SK-N-SH (cell line): ENCODE measurements at regions not wholly inside any gene's neighbourhood (a gene's known extent, or its start where the extent isn't known, plus 50 kb on each side); places are given as distances from the start of the nearest gene placed in this dataset.

Experiments
- CTCF ChIA-PET: fragments of 300-600, 350-600 bp; formaldehyde crosslinking; extraction: SDS; loops from one replicate; lab custom pipeline; 2021; lab: Yijun Ruan, JAX
- POLR2A ChIA-PET: fragments of 350-600 bp; sonication (Branson Sonifier 250); formaldehyde crosslinking; extraction: SDS; loops from one replicate; lab custom pipeline; 2020; ENCODE audit warnings: antibody characterized with exemption, inconsistent platforms; lab: Yijun Ruan, JAX
- DNase-seq: peaks from one replicate; pipeline ENCODE4 v3.0.0; 2012
- H2AFZ ChIP-seq: fragments of 200-600 bp; sonication (generic); 2 replicates; pipeline ENCODE4 v1.8.1; 2016; ENCODE audit warnings: antibody characterized with exemption, mild to moderate bottlenecking, low read depth
- H3F3A ChIP-seq: fragments of 200-600 bp; sonication (generic); replicated peaks from 2 replicates; pipeline ENCODE3; 2016; ENCODE audit warnings: antibody characterized with exemption, mild to moderate bottlenecking; ENCODE audit not compliant: insufficient read depth
- H3K27ac ChIP-seq, 2 experiments: fragments of 200-500 bp in 1 of 2; fragments of 200-600 bp in 1 of 2; sonication (Bioruptor generic) in 1 of 2; sonication (generic), shearing (Covaris generic) in 1 of 2; 2 replicates each; pipeline versions ENCODE4 v1.5.1 to v1.6.1; 2014 to 2016; ENCODE audit warnings: low read depth in 2 of 2, inconsistent platforms in 1 of 2, low read length in 1 of 2, mild to moderate bottlenecking in 1 of 2, mixed read lengths in 1 of 2
- H3K27me3 ChIP-seq: fragments of 200-600 bp; sonication (generic), shearing (Covaris generic); 2 replicates; pipeline ENCODE4 v1.6.1; 2016; ENCODE audit warnings: mixed run types; ENCODE audit not compliant: insufficient read depth
- H3K36me3 ChIP-seq, 2 experiments: fragments of 200-500 bp in 1 of 2; fragments of 200-600 bp in 1 of 2; sonication (Bioruptor generic) in 1 of 2; sonication (generic) in 1 of 2; replicated peaks in 1 of 2; 2 replicates each; pipeline versions ENCODE3 to v1.5.1; 2014 to 2016; ENCODE audit warnings: low read length in 1 of 2, mild to moderate bottlenecking in 1 of 2; ENCODE audit not compliant: insufficient read depth in 2 of 2, control insufficient read depth in 1 of 2
- H3K4me1 ChIP-seq, 2 experiments: fragments of 200-500 bp in 1 of 2; fragments of 200-600 bp in 1 of 2; sonication (Bioruptor generic) in 1 of 2; sonication (generic), shearing (Covaris generic) in 1 of 2; 2 replicates each; pipeline versions ENCODE4 v1.5.1 to v1.6.1; 2014 to 2016; ENCODE audit warnings: low read depth in 1 of 2, low read length in 1 of 2, mixed run types in 1 of 2; ENCODE audit not compliant: insufficient read depth in 2 of 2, control insufficient read depth in 1 of 2
- H3K4me2 ChIP-seq: fragments of 200-600 bp; sonication (generic), shearing (Covaris generic); 2 replicates; pipeline ENCODE4 v1.6.1; 2017; ENCODE audit warnings: mixed run types
- H3K4me3 ChIP-seq, 2 experiments: fragments of 200-500 bp in 1 of 2; fragments of 200-600 bp in 1 of 2; sonication (Bioruptor generic) in 1 of 2; sonication (generic), shearing (Covaris generic) in 1 of 2; 2 replicates each; pipeline versions ENCODE4 v1.5.1 to v1.8.1; 2014 to 2016; ENCODE audit warnings: low read depth in 2 of 2, inconsistent platforms in 1 of 2, low read length in 1 of 2, mild to moderate bottlenecking in 1 of 2, mixed read lengths in 1 of 2, moderate library complexity in 1 of 2
- H3K79me2 ChIP-seq: fragments of 200-600 bp; sonication (generic); 2 replicates; pipeline ENCODE4 v1.8.1; 2017; ENCODE audit warnings: mild to moderate bottlenecking; ENCODE audit not compliant: insufficient read depth
- H3K9ac ChIP-seq: fragments of 200-600 bp; sonication (generic); 2 replicates; pipeline ENCODE4 v1.6.1; 2017; ENCODE audit warnings: mixed run types
- H3K9me2 ChIP-seq: fragments of 200-600 bp; sonication (generic); 2 replicates; pipeline ENCODE4 v1.6.1; 2017; ENCODE audit warnings: mixed run types
- H3K9me3 ChIP-seq: fragments of 200-600 bp; sonication (generic); 2 replicates; pipeline ENCODE4 v1.6.1; 2017; ENCODE audit warnings: mixed run types, mild to moderate bottlenecking, moderate library complexity
- H4K20me1 ChIP-seq: fragments of 200-600 bp; sonication (generic); 2 replicates; pipeline ENCODE4 v1.6.1; 2017; ENCODE audit warnings: mild to moderate bottlenecking, mixed run types; ENCODE audit not compliant: insufficient read depth
- CHD2 ChIP-seq: fragments of 150-350 bp; IDR thresholded peaks from 2 replicates; pipeline ENCODE4 v1.6.1; 2018; ENCODE audit warnings: low read length; ENCODE audit not compliant: partially characterized antibody
- FOSL2 ChIP-seq: IDR thresholded peaks from 2 replicates; pipeline ENCODE4 v1.4.0; 2012; ENCODE audit warnings: low read depth, mild to moderate bottlenecking, moderate library complexity, borderline replicate concordance
- FOXJ3 ChIP-seq: sonication (generic); formaldehyde crosslinking; IDR thresholded peaks from 2 replicates; pipeline ENCODE4 v1.5.1; 2020; ENCODE audit warnings: mild to moderate bottlenecking, missing genetic modification reagents
- FOXM1 ChIP-seq: IDR thresholded peaks from 2 replicates; pipeline ENCODE4 v1.4.0; 2012; ENCODE audit warnings: low read depth, mild to moderate bottlenecking
- GABPA ChIP-seq: IDR thresholded peaks from 2 replicates; pipeline ENCODE4 v1.4.0; 2012; ENCODE audit warnings: low read depth, mild to moderate bottlenecking
- JUND ChIP-seq: IDR thresholded peaks from 2 replicates; pipeline ENCODE4 v1.4.0; 2012
- MEF2A ChIP-seq: IDR thresholded peaks from 2 replicates; pipeline ENCODE4 v1.4.0; 2012; ENCODE audit warnings: low read depth, borderline replicate concordance
- NFIC ChIP-seq: IDR thresholded peaks from 2 replicates; pipeline ENCODE4 v1.4.0; 2012; ENCODE audit warnings: borderline replicate concordance
- NRF1 ChIP-seq: IDR thresholded peaks from 2 replicates; pipeline ENCODE4 v1.6.1; 2012; ENCODE audit warnings: low read depth, mild to moderate bottlenecking, low read length
- RFX5 ChIP-seq: IDR thresholded peaks from 2 replicates; pipeline ENCODE4 v1.6.1; 2012; ENCODE audit warnings: mild to moderate bottlenecking, improper control_type of control experiment, low read length
- SMC3 ChIP-seq: IDR thresholded peaks from 2 replicates; pipeline ENCODE4 v1.6.1; 2012; ENCODE audit warnings: low read depth, low read length, improper control_type of control experiment
- TCF12 ChIP-seq: IDR thresholded peaks from 2 replicates; pipeline ENCODE4 v1.4.0; 2012
- YY1 ChIP-seq: IDR thresholded peaks from 2 replicates; pipeline ENCODE4 v1.4.0; 2012; ENCODE audit warnings: low read depth, mild to moderate bottlenecking
- WGBS: methylation state at CpG from one replicate; pipeline ENCODE4 v1.1.6; 2017; ENCODE audit warnings: low lambda C conversion rate; 5-methylcytosine and 5-hydroxymethylcytosine counted together
- TF ChIP-seq, protein P1 (sequence below): IDR thresholded peaks from 2 replicates; pipeline ENCODE4 v1.4.0; 2012; ENCODE audit warnings: low read depth, borderline replicate concordance
- TF ChIP-seq, protein P2 (sequence below): IDR thresholded peaks from 2 replicates; pipeline ENCODE4 v1.4.0; 2012; ENCODE audit warnings: low read depth, borderline replicate concordance
- TF ChIP-seq, protein P3 (sequence below): IDR thresholded peaks from 2 replicates; pipeline ENCODE4 v1.4.0; 2012; ENCODE audit warnings: low read depth
- TF ChIP-seq, protein P4 (sequence below): IDR thresholded peaks from 2 replicates; pipeline ENCODE4; 2012

DNA sequence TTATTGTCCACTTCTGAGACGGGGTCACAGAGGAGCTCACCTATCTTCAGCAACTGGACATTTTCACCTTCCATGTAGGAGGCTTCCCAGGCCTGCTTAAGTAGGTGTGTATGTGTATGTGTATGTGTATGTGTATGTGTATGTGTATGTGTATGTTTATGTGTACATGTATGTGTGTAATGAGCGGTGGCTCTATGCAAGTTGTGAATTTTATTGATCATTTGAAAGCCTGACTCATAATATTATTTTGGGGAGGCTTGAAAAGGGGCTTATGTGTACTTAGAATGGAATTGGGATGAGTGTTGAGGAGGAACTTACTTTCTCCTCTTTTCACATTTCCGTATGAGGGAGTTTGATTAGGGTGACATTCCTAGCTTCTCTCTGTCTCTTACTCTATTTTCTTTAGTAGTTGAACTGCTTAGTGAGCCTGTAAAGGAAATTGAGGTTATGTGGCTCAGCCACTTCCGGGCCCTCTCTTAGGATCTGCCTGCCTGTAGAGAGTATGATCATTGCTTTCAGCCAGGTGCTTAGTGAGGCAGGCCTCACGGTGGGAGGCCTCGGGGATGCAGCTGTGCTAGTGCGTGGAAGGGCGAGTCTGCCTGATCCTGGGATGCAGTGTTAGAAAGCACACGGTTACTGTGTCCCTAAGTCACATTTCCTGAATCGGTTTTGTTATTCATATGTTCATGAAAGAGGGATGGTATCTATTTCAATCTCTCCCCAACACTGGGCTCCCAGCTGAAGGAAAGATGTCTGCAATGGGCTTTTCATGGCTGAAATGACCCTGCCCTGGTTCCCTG is 61.0 kb downstream of the IER5 start (continued):
- TF ChIP-seq, protein P1, sequence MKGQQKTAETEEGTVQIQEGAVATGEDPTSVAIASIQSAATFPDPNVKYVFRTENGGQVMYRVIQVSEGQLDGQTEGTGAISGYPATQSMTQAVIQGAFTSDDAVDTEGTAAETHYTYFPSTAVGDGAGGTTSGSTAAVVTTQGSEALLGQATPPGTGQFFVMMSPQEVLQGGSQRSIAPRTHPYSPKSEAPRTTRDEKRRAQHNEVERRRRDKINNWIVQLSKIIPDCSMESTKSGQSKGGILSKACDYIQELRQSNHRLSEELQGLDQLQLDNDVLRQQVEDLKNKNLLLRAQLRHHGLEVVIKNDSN = no peak

DNA sequence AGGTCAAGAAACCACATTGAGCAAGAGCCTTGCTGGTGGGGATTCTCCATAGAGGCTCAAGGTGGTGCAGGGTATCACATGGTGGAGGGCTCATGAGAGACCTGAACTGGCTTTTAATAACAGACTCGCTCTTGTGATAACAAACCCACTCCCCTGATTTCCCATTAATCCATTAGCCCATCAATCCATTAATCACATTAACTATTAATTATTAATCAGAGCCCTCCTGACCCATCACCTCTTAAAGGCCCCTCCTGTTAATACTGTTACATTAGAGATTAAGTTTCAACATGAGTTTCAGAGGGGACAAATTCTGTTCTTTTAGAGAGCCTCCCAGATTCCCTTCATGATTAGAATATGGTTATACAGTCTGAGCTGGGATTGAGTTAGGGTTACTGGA is 61.8 kb downstream of the IER5 start:
- Histone ChIP-seq H3K4me1 (peaks cover 4 to 20% of the 10 kb centered on the region in 2 experiments; a peak in 2 of 4 replicates), H3K36me3 (no peaks in the 10 kb centered on the region), H3K4me3 (no peak overlapping the region), H3K27me3 (no peaks in the 10 kb centered on the region), H4K20me1 (no peaks in the 10 kb centered on the region), H3K27ac (no peak overlapping the region), H3K9me2 (no peaks in the 10 kb centered on the region), H3K79me2 (no peaks in the 10 kb centered on the region), H2AFZ (no peak overlapping the region), H3K9ac (no peak overlapping the region), H3F3A (no peaks in the 10 kb centered on the region), H3K4me2 (no peak overlapping the region), H3K9me3 (no peaks in the 10 kb centered on the region)
- WGBS = 89% methylated on average over 1 of the region's 1 CpG
- POLR2A ChIA-PET = no interaction called here
- CTCF ChIA-PET = interaction anchor here (1.2 to 7.3 kb wide), 5 partner anchors 9 to 268 kb away, joined by 3 to 58 read pairs (median 11); no protein-coding TSS in a partner anchor
- TF ChIP-seq NRF1 = no peak
- TF ChIP-seq, protein P2, sequence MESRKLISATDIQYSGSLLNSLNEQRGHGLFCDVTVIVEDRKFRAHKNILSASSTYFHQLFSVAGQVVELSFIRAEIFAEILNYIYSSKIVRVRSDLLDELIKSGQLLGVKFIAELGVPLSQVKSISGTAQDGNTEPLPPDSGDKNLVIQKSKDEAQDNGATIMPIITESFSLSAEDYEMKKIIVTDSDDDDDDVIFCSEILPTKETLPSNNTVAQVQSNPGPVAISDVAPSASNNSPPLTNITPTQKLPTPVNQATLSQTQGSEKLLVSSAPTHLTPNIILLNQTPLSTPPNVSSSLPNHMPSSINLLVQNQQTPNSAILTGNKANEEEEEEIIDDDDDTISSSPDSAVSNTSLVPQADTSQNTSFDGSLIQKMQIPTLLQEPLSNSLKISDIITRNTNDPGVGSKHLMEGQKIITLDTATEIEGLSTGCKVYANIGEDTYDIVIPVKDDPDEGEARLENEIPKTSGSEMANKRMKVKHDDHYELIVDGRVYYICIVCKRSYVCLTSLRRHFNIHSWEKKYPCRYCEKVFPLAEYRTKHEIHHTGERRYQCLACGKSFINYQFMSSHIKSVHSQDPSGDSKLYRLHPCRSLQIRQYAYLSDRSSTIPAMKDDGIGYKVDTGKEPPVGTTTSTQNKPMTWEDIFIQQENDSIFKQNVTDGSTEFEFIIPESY = no peak
- TF ChIP-seq NFIC = no peak
- TF ChIP-seq, protein P3, sequence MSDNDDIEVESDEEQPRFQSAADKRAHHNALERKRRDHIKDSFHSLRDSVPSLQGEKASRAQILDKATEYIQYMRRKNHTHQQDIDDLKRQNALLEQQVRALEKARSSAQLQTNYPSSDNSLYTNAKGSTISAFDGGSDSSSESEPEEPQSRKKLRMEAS = no peak
- TF ChIP-seq MEF2A = no peak
- no peak for TF ChIP-seq GABPA
- TF ChIP-seq FOXJ3 (CRISPR knock-in tag) = no peak
- no peak for TF ChIP-seq JUND
- no peak for TF ChIP-seq FOSL2
- TF ChIP-seq YY1 = no peak
- TF ChIP-seq CHD2 = no peak
- no peak for TF ChIP-seq FOXM1
- TF ChIP-seq TCF12 = no peak
- no peak for TF ChIP-seq RFX5
- TF ChIP-seq, protein P4, sequence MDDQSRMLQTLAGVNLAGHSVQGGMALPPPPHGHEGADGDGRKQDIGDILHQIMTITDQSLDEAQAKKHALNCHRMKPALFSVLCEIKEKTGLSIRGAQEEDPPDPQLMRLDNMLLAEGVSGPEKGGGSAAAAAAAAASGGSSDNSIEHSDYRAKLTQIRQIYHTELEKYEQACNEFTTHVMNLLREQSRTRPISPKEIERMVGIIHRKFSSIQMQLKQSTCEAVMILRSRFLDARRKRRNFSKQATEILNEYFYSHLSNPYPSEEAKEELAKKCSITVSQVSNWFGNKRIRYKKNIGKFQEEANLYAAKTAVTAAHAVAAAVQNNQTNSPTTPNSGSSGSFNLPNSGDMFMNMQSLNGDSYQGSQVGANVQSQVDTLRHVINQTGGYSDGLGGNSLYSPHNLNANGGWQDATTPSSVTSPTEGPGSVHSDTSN = no peak
- no peak for TF ChIP-seq SMC3
- DNase-seq = no peak
